SHP77 treated with DMSO at 0.1 percent for 48 hours (cell line): ENCODE measurements at regions not wholly inside any gene's neighbourhood (a gene's known extent, or its start where the extent isn't known, plus 50 kb on each side); places are given as distances from the start of the nearest gene placed in this dataset.

Experiments
- DNase-seq: peaks from one replicate; lab custom pipeline; 2025; lab: John Stamatoyannopoulos, UW

DNA sequence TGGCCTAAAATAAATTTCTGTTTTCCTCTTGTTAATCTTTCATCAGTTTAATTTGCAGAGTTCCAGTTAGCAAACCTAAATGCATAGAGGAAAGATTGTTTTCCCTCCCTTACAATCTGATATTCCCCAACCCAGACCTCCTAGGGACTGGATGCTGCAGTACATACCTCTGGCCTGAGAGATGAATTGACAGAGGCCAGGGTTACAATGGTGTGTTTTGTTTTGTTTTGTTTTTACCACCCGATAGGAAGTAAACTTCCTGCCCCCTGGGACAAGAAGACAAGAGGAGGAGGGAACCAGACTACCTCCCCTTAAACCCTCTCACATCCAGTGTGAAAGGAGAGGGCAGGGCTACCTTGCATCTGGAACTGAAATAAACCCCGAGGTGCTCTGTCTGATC lies 319.0 kb downstream of the LRFN2 start:
- no peak for DNase-seq

DNA sequence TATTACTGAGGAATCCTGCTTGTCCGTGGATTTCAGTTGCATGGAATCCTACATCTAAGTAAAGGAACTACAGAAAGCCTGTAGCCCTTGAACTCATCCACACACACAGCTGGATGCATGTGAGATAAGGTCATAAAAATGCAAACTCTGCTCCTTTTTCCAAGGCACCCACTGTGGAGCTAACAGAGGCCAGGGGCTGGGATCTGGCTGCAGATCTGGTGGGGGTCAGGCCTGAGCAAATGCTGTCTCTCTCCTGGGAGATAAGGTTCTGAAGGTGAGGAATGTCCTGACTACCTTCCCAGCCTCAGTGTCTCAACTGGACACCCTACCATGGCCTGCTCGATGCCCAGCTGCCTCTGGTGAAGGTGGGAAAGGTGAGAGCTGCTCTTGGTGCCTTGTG lies 321.5 kb downstream of the LRFN2 start:
- DNase-seq: no peak

- no peak for DNase-seq
These were observed 323.2 kb downstream of the LRFN2 start for GRCh38 chr6:40263970-40264369.

DNA sequence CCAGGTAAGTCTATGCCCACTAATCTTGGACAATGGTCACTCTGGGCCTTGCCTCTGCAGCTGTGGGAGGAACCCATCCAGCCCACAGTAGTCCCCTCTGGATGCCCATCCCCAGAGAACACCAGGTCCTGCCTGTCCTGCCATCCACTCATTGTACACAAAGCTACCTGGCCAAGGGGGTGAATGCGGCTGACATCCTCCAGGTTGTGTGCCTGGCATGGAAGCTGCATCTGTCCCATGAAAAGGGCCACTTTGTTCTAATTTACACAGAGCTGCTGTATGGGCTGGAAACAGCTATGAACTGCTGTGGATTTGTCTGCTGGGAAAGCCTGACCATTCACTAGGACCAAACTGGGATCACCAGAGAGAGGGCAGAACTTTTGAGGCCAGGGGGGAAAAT lies 324.8 kb downstream of the LRFN2 start:
- DNase-seq: no peak

GRCh38 chr6:40258531-40258930 lies 324.3 kb upstream of the MOCS1 start:
- no peak for DNase-seq

- no peak for DNase-seq
These were observed 322.6 kb upstream of the MOCS1 start for GRCh38 chr6:40256831-40257230.

- DNase-seq: no peak
These were observed 322.0 kb upstream of the MOCS1 start for GRCh38 chr6:40256224-40256623.

- no peak for DNase-seq
These were observed 319.2 kb upstream of the MOCS1 start for GRCh38 chr6:40253420-40253819.

DNA sequence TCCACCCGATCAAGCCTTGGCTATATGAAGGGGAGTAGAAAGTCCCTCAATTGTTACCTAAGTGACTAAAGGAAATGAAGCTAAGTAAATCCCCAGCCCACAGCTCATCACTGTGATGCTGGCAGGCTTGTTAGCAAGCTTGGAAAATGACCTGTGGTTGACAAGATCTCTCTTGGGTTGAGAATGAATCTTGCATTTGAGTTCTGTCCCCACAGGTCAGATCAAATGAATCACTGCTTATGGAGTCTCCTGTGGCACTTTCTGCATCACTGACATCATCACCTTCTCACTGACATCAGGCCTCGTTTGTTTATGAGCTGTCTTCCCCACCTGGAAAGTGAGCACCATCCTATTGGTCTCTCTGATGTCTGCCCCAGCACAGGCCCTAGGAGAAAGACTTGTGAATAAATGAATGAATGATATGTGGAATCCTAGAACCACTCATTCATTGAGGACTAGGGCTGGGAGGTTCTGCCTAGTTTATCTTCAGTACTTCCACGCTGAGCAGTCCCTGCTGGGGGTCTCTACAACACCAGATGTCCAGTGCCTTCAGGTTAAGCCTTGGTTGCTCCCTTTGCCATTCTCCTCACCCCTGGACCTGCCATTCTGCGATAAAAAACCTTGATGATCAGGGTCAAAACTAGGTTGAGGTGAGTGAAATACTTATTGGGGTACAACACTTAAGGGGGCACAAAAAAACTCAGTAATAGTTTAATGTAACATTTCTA lies 318.4 kb upstream of the MOCS1 start:
- no peak for DNase-seq

- no peak for DNase-seq
These were observed 317.5 kb upstream of the MOCS1 start for GRCh38 chr6:40251637-40252300.

DNA sequence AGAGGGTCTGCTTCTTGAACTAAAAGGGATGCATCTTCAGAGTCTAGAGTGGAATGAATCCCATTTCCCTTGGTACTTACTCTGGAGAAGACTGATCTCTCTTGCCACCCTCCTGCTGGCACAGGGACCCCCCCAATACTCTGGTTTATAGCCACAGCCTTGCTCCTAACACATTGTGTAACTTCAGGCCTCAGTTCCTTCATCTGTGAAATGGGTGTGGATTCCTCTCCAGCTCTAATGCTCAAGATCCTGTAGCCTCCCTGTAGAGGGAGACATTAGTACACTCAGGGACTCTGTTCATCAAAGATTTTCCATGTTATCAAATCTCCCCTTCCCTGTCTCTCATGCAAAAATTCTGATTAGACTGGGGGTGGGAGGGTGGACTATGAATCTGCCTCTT lies 315.7 kb upstream of the MOCS1 start:
- DNase-seq: no peak

DNA sequence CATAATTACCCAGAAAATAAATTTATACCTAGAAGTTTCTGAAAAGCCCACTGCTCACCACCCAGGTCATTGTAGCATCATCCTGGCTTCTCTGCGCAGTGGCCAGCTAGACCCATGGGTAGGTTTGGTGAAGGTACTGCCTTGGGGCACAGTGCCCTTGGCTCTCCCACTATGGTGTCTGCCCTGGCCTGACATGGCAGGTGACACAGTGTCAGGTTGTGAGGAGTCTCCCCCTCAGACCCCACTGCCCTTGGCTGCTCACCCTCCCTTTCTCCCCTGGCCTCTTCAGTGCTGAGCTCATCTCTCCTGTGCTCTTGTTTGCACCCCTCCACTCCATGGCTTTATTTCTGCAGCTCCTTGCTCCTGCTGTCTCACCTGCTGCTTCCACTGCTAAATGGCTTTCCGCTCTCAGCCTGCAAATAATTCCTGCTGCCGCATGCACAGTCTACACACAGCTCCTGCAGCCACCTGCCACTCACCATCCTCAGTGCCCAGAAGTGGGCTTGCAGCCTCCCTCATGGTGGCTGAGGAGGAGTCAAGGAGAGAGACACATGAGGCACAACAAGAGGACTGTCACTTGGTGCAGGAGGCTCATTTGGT lies 313.4 kb upstream of the MOCS1 start:
- DNase-seq: no peak

- DNase-seq: no peak
These were observed 310.4 kb upstream of the MOCS1 start for GRCh38 chr6:40244699-40245098.

DNA sequence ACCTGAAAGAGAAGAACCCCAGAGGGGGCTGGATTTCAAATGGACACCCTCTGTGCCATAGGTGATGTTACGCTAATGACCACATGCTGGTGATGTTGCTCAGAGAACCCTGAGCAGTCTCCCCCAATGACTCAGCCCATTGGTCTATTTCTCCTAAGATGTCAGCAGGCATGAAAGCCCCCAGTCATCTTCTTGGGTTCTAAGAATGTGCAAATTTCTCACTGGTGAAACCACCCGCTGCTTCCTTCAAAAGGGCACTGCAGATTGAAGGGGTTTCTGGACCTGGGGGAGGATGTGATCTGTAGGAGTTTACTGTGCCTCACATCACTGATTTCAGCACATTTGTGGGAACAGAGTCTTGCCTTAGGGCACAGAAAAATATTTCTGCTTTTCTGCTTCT lies 298.4 kb upstream of the MOCS1 start:
- no peak for DNase-seq

DNA sequence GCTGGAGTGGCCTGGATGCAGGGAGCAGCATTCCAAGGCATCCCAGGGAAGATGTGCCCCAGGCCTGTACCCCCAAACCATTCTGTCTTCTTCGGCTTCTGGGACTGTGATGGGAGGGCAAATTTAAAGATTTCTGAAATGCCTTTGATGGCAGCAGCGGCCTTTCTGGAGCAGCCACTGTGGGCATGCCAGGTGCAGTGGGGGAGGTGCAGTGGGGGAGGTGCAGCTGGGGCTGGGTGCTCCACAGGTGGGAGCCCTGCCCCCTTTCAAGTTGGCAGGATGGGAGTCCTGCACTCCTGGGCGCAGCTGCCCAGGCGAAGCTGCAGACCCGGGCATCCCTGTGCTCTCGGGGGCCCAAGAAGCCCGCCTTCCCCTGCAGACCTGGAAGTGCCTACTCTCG lies 293.5 kb upstream of the MOCS1 start:
- DNase-seq: no peak

GRCh38 chr6:40222354-40222753 lies 288.1 kb upstream of the MOCS1 start:
- DNase-seq: no peak

- no peak for DNase-seq
These were observed 285.5 kb upstream of the MOCS1 start for GRCh38 chr6:40219799-40220198.

GRCh38 chr6:40210628-40211056 lies 276.4 kb upstream of the MOCS1 start:
- DNase-seq: no peak

DNA sequence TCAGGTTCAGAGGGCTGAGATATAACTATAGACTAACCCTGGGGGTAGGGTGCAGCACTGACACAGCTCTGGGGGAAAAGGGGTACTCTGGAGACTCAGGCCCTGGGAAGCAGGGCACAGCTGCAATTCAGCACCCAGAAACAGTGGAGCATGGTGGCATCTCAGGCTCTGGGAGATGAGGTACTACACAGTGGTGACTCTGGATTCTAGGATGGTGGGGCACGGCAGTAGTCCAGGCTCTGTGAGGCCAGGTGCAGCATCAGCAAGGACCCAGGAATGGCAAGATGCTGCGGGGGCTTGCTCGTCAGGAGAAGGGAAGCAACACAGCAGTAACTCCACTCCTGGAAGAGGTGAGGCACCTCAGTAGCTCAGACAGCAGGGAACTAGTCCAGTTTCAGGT lies 271.5 kb upstream of the MOCS1 start:
- no peak for DNase-seq

GRCh38 chr6:40205004-40205403 lies 270.7 kb upstream of the MOCS1 start:
- DNase-seq: no peak

DNA sequence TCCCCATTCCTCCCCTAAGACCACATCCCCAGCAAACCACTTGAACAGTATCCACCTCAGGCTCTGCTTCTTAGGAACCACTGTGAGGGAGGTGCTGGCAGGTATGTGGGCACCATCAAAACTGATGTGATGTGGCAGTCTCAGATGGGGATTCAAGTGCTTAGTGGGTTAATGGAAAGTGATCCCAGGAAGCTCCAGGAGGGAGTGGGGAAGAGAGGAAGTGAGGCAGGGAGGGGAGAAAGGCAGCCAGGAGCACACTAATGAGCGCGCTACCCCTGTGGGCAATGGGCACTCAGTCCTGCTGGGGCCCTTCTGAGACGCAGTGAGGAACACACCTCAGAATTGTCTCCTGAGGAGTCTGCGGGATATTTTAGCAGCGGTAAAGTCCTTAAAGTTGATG lies 263.1 kb upstream of the MOCS1 start:
- no peak for DNase-seq

DNA sequence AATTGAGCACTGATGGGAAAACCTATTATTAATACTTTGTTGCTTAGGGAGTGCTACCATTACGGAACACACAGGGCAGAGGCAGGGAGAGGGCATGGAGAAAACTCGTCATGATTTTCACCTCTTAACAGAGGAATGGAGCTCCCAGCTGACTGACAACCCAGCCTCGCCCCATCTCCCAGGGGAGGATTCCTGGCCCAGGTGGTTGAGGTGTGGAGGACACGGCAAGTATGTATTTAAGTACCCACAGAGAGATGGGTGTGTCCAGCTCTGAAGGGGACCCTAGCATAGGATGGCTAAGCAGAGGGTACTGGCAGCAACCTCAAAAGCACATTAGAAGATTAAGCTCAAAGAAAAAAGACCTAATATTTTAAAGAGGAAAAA lies 261.9 kb upstream of the MOCS1 start:
- no peak for DNase-seq

- no peak for DNase-seq
These were observed 261.3 kb upstream of the MOCS1 start for GRCh38 chr6:40195428-40196134.
